Parathyroid adenoma (tissue), 2 donors: ENCODE measurements at regions not wholly inside any gene's neighbourhood (a gene's known extent, or its start where the extent isn't known, plus 50 kb on each side); places are given as distances from the start of the nearest gene placed in this dataset.

ENCODE experiments used
- H2AFZ ChIP-seq: fragments of 300-600 bp; sonication (generic); one replicate; pipeline ENCODE4 v1.7.0; 2017; ENCODE audit warnings: antibody characterized with exemption, mild to moderate bottlenecking
- H3K27ac ChIP-seq: fragments of 300-600 bp; sonication (generic); one replicate; pipeline ENCODE4 v1.7.0; 2017
- H3K27me3 ChIP-seq: fragments of 300-600 bp; sonication (generic); one replicate; pipeline ENCODE4 v1.7.0; 2017; ENCODE audit warnings: low read length; ENCODE audit not compliant: control insufficient read depth, insufficient read depth
- H3K36me3 ChIP-seq: fragments of 300-600 bp; sonication (generic); one replicate; pipeline ENCODE4 v1.7.0; 2017; ENCODE audit warnings: low read length; ENCODE audit not compliant: control insufficient read depth, insufficient read depth
- H3K4me1 ChIP-seq: fragments of 300-600 bp; sonication (generic); one replicate; pipeline ENCODE4 v1.7.0; 2017; ENCODE audit warnings: control low read depth
- H3K4me2 ChIP-seq: fragments of 300-600 bp; sonication (generic); one replicate; pipeline ENCODE4 v1.7.0; 2017; ENCODE audit warnings: low read length
- H3K4me3 ChIP-seq: fragments of 300-600 bp; sonication (generic); one replicate; pipeline ENCODE4 v1.7.0; 2017; ENCODE audit warnings: low read depth, low read length
- H3K79me2 ChIP-seq: fragments of 300-600 bp; sonication (generic); one replicate; pipeline ENCODE4 v1.7.0; 2017; ENCODE audit warnings: control low read depth
- H3K9ac ChIP-seq: fragments of 300-600 bp; sonication (generic); one replicate; pipeline ENCODE4 v1.7.0; 2017; ENCODE audit warnings: mild to moderate bottlenecking
- H3K9me3 ChIP-seq: fragments of 300-600 bp; sonication (generic); one replicate; pipeline ENCODE4 v1.7.0; 2017; ENCODE audit warnings: low read length; ENCODE audit not compliant: control insufficient read depth
- TF ChIP-seq, protein P1 (sequence below): fragments of 300-600 bp; sonication (generic); IDR thresholded peaks from one replicate; pipeline ENCODE4 v1.7.0; 2017; ENCODE audit warnings: antibody characterized with exemption, mild to moderate bottlenecking
- donor health status: primary hyperparathyroidism.

DNA sequence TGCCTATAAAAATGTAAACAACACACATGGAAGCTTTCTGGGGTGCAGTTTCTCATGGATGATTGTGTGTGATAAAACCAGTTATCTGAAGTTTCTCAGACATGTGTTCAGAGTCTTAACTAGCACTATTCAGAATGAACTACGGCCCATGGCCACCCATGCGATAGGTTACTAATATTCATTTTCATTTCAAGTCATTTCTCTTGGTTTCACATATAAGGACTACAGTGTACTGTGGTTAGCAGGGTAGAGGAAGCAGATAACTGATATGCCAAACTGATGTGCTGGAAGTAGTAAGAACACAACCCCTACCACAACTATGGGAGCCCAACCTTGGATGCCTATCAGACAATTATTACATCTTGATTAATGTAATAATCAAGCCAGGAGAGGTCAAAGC is 372.1 kb downstream of the DTWD2 start:
- Histone ChIP-seq H2AFZ (no peak overlapping the region), H3K79me2 (no peaks in the 10 kb centered on the region)
- TF ChIP-seq, protein P1, sequence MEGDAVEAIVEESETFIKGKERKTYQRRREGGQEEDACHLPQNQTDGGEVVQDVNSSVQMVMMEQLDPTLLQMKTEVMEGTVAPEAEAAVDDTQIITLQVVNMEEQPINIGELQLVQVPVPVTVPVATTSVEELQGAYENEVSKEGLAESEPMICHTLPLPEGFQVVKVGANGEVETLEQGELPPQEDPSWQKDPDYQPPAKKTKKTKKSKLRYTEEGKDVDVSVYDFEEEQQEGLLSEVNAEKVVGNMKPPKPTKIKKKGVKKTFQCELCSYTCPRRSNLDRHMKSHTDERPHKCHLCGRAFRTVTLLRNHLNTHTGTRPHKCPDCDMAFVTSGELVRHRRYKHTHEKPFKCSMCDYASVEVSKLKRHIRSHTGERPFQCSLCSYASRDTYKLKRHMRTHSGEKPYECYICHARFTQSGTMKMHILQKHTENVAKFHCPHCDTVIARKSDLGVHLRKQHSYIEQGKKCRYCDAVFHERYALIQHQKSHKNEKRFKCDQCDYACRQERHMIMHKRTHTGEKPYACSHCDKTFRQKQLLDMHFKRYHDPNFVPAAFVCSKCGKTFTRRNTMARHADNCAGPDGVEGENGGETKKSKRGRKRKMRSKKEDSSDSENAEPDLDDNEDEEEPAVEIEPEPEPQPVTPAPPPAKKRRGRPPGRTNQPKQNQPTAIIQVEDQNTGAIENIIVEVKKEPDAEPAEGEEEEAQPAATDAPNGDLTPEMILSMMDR = no peak

DNA sequence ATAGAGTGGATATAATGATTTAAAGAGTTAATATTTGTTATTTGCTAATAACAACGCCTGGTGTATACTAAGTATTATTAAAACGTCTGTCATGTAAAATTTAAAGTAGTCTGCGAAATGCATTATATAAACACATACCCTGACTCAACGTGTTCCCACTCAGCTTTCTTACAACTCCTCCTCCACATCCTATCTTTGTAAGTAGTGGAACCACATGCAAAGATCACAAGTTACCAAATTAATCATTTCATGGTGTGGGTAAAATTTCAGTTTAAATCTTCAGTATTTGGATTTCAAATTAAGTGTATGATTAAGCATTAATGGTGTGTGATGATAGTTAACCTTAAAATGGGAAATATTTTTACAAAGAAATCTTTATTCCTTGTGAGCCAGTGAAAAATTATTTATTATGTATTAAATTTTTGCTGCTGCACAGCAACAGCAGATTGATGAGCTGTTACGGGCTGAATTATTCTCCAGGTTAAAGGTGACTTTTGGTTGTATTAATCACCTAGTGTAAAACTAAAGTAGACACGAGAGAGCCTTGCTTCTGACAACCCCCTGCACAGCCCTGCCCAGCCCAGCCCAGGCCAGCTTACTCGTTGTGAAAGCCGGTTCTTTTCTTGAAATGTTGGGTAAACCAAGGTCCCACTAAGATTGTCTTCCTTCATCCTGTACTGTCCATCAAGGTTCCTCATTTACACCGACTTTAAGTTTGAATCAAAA is 373.5 kb downstream of the DTWD2 start:
- H3K9ac ChIP-seq = no peak overlapping the region
- H3K79me2 ChIP-seq = no peaks in the 10 kb centered on the region
- no peaks in the 10 kb centered on the region for H3K9me3 ChIP-seq
- H3K4me1 ChIP-seq = no peaks in the 10 kb centered on the region
- no peak overlapping the region for H2AFZ ChIP-seq
- TF ChIP-seq, protein P1 = no peak
- H3K36me3 ChIP-seq = no peaks in the 10 kb centered on the region
- no peaks in the 10 kb centered on the region for H3K27me3 ChIP-seq
- no peak overlapping the region for H3K27ac ChIP-seq
- H3K4me3 ChIP-seq = no peak overlapping the region
- no peak overlapping the region for H3K4me2 ChIP-seq

More for the DNA sequence above, 372.1 kb downstream of the DTWD2 start:
- no peaks in the 10 kb centered on the region for H3K36me3 ChIP-seq
- H3K4me2 ChIP-seq = no peak overlapping the region
- no peak overlapping the region for H3K4me3 ChIP-seq
- H3K4me1 ChIP-seq = no peaks in the 10 kb centered on the region
- H3K9me3 ChIP-seq = no peaks in the 10 kb centered on the region
- H3K27ac ChIP-seq = no peak overlapping the region
- H3K27me3 ChIP-seq = no peaks in the 10 kb centered on the region
- no peak overlapping the region for H3K9ac ChIP-seq

- H3K27ac ChIP-seq = no peak overlapping the region
- no peaks in the 10 kb centered on the region for H3K4me1 ChIP-seq
- H3K27me3 ChIP-seq = no peaks in the 10 kb centered on the region
- no peaks in the 10 kb centered on the region for H3K9me3 ChIP-seq
- no peak overlapping the region for H3K9ac ChIP-seq
- H3K4me2 ChIP-seq = no peak overlapping the region
- H3K36me3 ChIP-seq = no peaks in the 10 kb centered on the region
- H2AFZ ChIP-seq = no peak overlapping the region
- TF ChIP-seq, protein P1 = no peak
- no peak overlapping the region for H3K4me3 ChIP-seq
- H3K79me2 ChIP-seq = no peaks in the 10 kb centered on the region
These were observed 376.9 kb downstream of the DTWD2 start for GRCh38 chr5:118611332-118611945.

DNA sequence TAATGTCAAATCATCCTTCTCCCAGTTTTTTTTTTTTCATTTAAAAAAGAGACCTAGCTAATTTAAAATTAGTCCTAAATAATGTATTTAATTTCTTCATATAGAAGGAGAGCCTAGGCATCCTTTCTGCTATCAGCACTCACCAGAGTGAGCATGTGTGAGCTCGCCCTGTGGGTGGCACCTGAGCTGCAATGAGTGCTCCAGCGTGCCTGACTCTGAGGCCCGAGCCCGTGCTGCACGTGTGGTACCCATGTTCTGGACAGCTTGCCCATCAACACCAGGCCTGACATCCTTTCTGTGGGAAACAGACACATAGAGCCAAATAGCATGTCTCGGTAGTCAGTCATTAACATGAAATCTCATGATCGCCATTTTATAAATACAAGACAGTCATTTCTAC is 381.4 kb downstream of the DTWD2 start:
- Histone ChIP-seq H3K36me3 (no peaks in the 10 kb centered on the region), H3K4me3 (no peak overlapping the region), H3K4me2 (no peak overlapping the region), H3K4me1 (no peaks in the 10 kb centered on the region), H3K9me3 (no peaks in the 10 kb centered on the region), H2AFZ (no peak overlapping the region), H3K27me3 (no peaks in the 10 kb centered on the region), H3K9ac (no peak overlapping the region), H3K79me2 (no peaks in the 10 kb centered on the region), H3K27ac (no peak overlapping the region)
- TF ChIP-seq, protein P1 = no peak

GRCh38 chr5:118605761-118606160 is 382.6 kb downstream of the DTWD2 start:
- TF ChIP-seq, protein P1 = no peak
- Histone ChIP-seq H3K4me1 (no peaks in the 10 kb centered on the region), H3K27me3 (no peaks in the 10 kb centered on the region), H3K4me2 (no peak overlapping the region), H3K36me3 (no peaks in the 10 kb centered on the region), H3K9me3 (no peaks in the 10 kb centered on the region), H3K79me2 (no peaks in the 10 kb centered on the region), H3K27ac (no peak overlapping the region), H2AFZ (no peak overlapping the region), H3K4me3 (no peak overlapping the region), H3K9ac (no peak overlapping the region)
